AG08396 (cell line): ENCODE measurements at regions not wholly inside any gene's neighbourhood (a gene's known extent, or its start where the extent isn't known, plus 50 kb on each side); places are given as distances from the start of the nearest gene placed in this dataset.
A peak's percentile ranks its signal among the peaks of the same experiment; 100 is the strongest.

Experiments
- DNase-seq: peaks from one replicate; pipeline ENCODE4 v3.0.0; 2012; ENCODE audit warnings: low spot score, mixed read lengths

GRCh38 chr15:80308002-80308401 is 56.0 kb upstream of the CTXND1 start:
- no peak for DNase-seq

GRCh38 chr15:80309769-80310384 is 57.9 kb upstream of the CTXND1 start:
- peak; percentile 60 for DNase-seq

- DNase-seq, result no peak
Measured at GRCh38 chr15:80310776-80311175, 58.8 kb upstream of the CTXND1 start.

GRCh38 chr15:80315289-80315987 is 63.4 kb upstream of the CTXND1 start:
- no peak for DNase-seq

- DNase-seq, result peak; percentile 85
Measured at GRCh38 chr15:80317389-80318182, 65.6 kb upstream of the CTXND1 start.

GRCh38 chr15:80321853-80322252 is 69.8 kb upstream of the CTXND1 start:
- no peak for DNase-seq

- no peak for DNase-seq
Measured at GRCh38 chr15:80323285-80323684, 71.3 kb upstream of the CTXND1 start.

GRCh38 chr15:80324545-80325080 is 72.6 kb upstream of the CTXND1 start:
- no peak for DNase-seq

GRCh38 chr15:80325206-80325605 is 73.2 kb upstream of the CTXND1 start:
- no peak for DNase-seq

- no peak for DNase-seq
Measured at GRCh38 chr15:80326270-80326669, 74.3 kb upstream of the CTXND1 start.

GRCh38 chr15:80328496-80328895 is 75.7 kb upstream of the ARNT2 start:
- DNase-seq, result no peak

GRCh38 chr15:80331886-80332406 is 72.2 kb upstream of the ARNT2 start:
- DNase-seq, result no peak

- no peak for DNase-seq
Measured at GRCh38 chr15:80333261-80333660, 70.9 kb upstream of the ARNT2 start.

- DNase-seq, result no peak
Measured at GRCh38 chr15:80334521-80334920, 69.7 kb upstream of the ARNT2 start.

- no peak for DNase-seq
Measured at GRCh38 chr15:80339601-80340000, 64.6 kb upstream of the ARNT2 start.

GRCh38 chr15:80342148-80342547 is 62.0 kb upstream of the ARNT2 start:
- DNase-seq, result no peak

- DNase-seq, result peak; percentile 49
Measured at GRCh38 chr15:80343554-80343992, 60.6 kb upstream of the ARNT2 start.

GRCh38 chr15:80350941-80351610 is 53.1 kb upstream of the ARNT2 start:
- no peak for DNase-seq
